ENCODE measurements at regions not wholly inside any gene's neighbourhood (a gene's known extent, or its start where the extent isn't known, plus 50 kb on each side); places are given as distances from the start of the nearest gene placed in this dataset.
"Not testable (repeated sequence)": the region's sequence is repeated elsewhere in the genome, so short reads cannot be mapped to it uniquely, and the experiment has no call there.

DNA sequence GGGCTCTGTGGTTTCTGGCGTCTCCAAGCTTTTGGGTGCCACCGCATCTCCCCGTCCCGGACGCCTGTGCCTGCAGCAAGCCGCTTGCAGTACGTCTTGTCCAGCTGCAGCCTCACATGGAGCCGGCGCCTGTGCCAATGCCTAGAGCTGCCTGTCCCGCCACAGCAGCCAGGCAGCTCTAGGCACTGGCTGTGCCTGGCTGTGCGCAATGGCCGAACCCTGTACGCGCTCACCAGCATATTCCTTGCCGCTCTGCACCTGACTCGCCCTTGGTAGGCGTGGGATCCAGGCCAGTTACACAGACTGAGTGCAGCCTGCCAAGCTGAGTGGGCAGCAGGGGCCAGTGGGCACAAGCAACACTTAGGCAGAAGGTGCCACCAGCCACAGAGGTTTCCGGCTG is 381.2 kb upstream of the SORCS1 start:
- Mint-ChIP-seq H3K4me3 (no peak overlapping the region), H3K9me3 (peaks cover 14% of the 10 kb centered on the region), H3K27ac (no peak overlapping the region), H3K27me3 (no peaks in the 10 kb centered on the region), H3K36me3 (ENCODE audit: low read depth) (no peaks in the 10 kb centered on the region), H3K4me1 (no peaks in the 10 kb centered on the region)
- DNase-seq = no peak
- ChIA-PET CTCF (no interaction called here), POLR2A (no interaction called here)

- Mint-ChIP-seq H3K27me3 (no peaks in the 10 kb centered on the region), H3K27ac (no peak overlapping the region), H3K9me3 (peaks cover 14% of the 10 kb centered on the region), H3K4me1 (no peaks in the 10 kb centered on the region), H3K36me3 (ENCODE audit: low read depth) (no peaks in the 10 kb centered on the region), H3K4me3 (no peak overlapping the region)
- POLR2A ChIA-PET = no interaction called here
- CTCF ChIA-PET = no interaction called here
- no peak for DNase-seq
These were observed 380.4 kb upstream of the SORCS1 start for GRCh38 chr10:107544706-107545520.

DNA sequence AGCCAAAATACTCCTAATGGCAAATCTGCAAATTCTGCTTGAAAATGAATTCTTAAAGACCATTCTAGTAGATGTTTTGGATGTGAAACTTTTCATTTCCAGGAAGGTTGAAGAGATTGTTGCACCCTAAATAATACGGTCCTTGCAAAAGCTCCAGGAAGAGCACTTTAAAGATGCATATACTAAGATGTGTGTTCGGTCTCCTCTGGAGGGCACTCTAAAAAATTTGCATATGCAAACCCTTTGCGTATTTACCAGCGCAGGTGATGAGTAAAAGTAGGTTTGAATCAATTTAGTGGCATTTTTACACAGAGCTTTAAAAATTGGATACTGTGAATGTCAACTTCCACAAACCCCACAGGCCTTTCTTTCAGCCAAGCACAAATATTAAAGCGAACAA is 378.1 kb upstream of the SORCS1 start:
- no peak for DNase-seq
- peaks cover 3% of the 10 kb centered on the region for H3K9me3 Mint-ChIP-seq
- CTCF ChIA-PET = no interaction called here
- POLR2A ChIA-PET = no interaction called here
- no peak overlapping the region for H3K27ac Mint-ChIP-seq
- H3K27me3 Mint-ChIP-seq = no peaks in the 10 kb centered on the region
- H3K36me3 Mint-ChIP-seq (ENCODE audit: low read depth) = no peaks in the 10 kb centered on the region
- no peak overlapping the region for H3K4me3 Mint-ChIP-seq
- no peaks in the 10 kb centered on the region for H3K4me1 Mint-ChIP-seq

DNA sequence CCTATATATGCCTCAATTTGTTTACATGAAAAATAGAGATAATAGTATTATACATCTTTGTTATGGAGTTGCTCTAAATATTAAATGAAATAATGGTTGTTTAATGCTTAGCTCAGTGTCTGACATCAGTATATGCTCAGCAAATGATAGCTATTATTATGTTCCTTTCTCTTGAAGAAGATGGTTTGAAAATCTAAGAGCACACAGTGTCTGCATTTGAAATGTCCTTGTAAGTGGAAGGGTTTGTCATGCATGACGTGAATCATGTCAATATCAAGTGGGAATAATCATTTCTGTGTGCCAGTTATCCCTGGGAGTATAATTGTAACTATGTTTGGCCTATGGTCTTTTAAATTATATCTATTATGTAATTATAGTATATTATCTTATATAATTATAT is 377.5 kb upstream of the SORCS1 start:
- ChIA-PET CTCF (no interaction called here), POLR2A (no interaction called here)
- H3K27ac Mint-ChIP-seq = no peak overlapping the region

DNA sequence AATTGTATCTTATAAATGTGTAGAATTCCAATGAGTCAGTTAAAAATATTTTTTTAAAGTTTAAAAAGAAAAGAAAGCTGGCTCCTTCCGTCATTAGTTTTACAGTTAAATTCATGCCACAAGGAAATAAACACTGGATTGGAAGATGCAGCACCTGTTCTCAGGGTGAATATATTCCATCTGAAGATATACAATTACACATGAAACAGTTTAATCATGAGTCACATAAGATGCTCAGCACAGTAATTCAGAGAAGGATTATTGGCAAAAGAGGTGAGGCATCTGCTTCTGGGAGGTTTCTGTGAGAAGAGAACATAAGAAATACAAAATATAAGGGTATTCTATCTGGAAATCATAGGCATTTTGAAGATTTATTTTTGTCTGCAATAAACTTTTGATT is 376.5 kb upstream of the SORCS1 start:
- no peaks in the 10 kb centered on the region for H3K36me3 Mint-ChIP-seq (ENCODE audit: low read depth)
- ChIA-PET CTCF (no interaction called here), POLR2A (no interaction called here)
- no peak overlapping the region for H3K27ac Mint-ChIP-seq
- H3K27me3 Mint-ChIP-seq = no peaks in the 10 kb centered on the region
- no peak for DNase-seq
- H3K4me3 Mint-ChIP-seq = no peak overlapping the region
- H3K4me1 Mint-ChIP-seq = no peaks in the 10 kb centered on the region
- H3K9me3 Mint-ChIP-seq = peaks cover 7% of the 10 kb centered on the region

More for the DNA sequence above, 377.5 kb upstream of the SORCS1 start:
- no peaks in the 10 kb centered on the region for H3K36me3 Mint-ChIP-seq (ENCODE audit: low read depth)
- DNase-seq = no peak
- H3K4me1 Mint-ChIP-seq = no peaks in the 10 kb centered on the region
- H3K27me3 Mint-ChIP-seq = no peaks in the 10 kb centered on the region
- peaks cover 8% of the 10 kb centered on the region for H3K9me3 Mint-ChIP-seq
- H3K4me3 Mint-ChIP-seq = no peak overlapping the region

DNA sequence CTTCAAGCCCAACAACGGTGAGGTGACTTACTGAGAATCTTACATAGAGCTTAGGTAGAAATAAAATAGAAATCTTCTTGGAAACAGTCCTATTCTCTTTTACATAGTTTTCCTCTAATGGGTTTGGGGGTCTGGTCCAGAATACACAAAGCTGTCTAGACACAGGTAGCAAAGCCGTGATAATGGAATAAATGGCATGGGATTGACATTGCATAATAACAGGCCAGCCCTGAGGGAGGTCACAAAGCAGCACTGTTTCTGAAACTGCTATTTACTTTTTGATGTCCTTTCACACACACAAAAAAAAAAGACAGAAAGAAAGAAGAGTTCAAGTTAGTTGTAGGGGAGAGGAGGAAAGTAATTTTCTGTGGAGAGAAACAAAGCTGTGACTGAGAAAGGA is 364.8 kb upstream of the SORCS1 start:
- Mint-ChIP-seq H3K27me3 (no peaks in the 10 kb centered on the region), H3K4me1 (no peaks in the 10 kb centered on the region)

GRCh38 chr10:107520348-107520747 is 355.8 kb upstream of the SORCS1 start:
- peaks cover 20% of the 10 kb centered on the region for H3K9me3 Mint-ChIP-seq
- H3K36me3 Mint-ChIP-seq (ENCODE audit: low read depth) = no peaks in the 10 kb centered on the region
- no peak for DNase-seq
- CTCF ChIA-PET = no interaction called here
- no peaks in the 10 kb centered on the region for H3K4me1 Mint-ChIP-seq
- H3K27ac Mint-ChIP-seq = no peak overlapping the region
- POLR2A ChIA-PET = no interaction called here
- no peak overlapping the region for H3K4me3 Mint-ChIP-seq
- H3K27me3 Mint-ChIP-seq = no peaks in the 10 kb centered on the region

More for the DNA sequence above, 364.8 kb upstream of the SORCS1 start:
- no peak overlapping the region for H3K4me3 Mint-ChIP-seq
- POLR2A ChIA-PET = no interaction called here
- H3K27ac Mint-ChIP-seq = no peak overlapping the region
- no peak for DNase-seq
- H3K36me3 Mint-ChIP-seq (ENCODE audit: low read depth) = no peaks in the 10 kb centered on the region
- CTCF ChIA-PET = no interaction called here
- H3K9me3 Mint-ChIP-seq = peaks cover 10% of the 10 kb centered on the region

GRCh38 chr10:107517811-107518210 is 353.3 kb upstream of the SORCS1 start:
- Mint-ChIP-seq H3K4me1 (no peaks in the 10 kb centered on the region), H3K27ac (no peak overlapping the region), H3K27me3 (no peaks in the 10 kb centered on the region), H3K36me3 (ENCODE audit: low read depth) (no peaks in the 10 kb centered on the region), H3K9me3 (peaks cover 20% of the 10 kb centered on the region), H3K4me3 (no peak overlapping the region)
- ChIA-PET POLR2A (no interaction called here), CTCF (no interaction called here)
- no peak for DNase-seq

DNA sequence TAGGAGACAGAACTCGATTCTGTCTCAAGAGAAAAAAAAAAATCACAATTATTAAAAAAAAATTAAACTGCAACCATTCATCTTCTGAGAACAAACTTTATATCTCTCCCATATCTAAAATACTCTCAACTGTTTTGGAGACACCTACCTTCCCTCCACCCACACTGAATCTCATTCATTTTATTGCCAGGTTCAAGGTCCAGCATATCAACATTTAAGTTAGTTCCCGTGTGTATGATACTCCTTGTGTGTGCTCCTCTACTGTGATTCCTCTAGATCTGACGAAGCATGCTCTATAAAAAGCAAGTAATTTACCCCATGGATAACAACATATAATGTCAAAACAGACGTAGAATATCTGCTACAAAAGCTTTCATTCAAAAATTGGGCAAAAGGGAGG is 351.8 kb upstream of the SORCS1 start:
- Mint-ChIP-seq H3K9me3 (peaks cover 24% of the 10 kb centered on the region), H3K36me3 (ENCODE audit: low read depth) (no peaks in the 10 kb centered on the region), H3K4me1 (no peaks in the 10 kb centered on the region), H3K27ac (no peak overlapping the region), H3K4me3 (no peak overlapping the region), H3K27me3 (no peaks in the 10 kb centered on the region)
- ChIA-PET CTCF (interaction anchor here (0.7 kb wide), 1 partner anchor 1743 kb away, joined by 3 read pairs; no protein-coding TSS in a partner anchor), POLR2A (no interaction called here)
- no peak for DNase-seq

DNA sequence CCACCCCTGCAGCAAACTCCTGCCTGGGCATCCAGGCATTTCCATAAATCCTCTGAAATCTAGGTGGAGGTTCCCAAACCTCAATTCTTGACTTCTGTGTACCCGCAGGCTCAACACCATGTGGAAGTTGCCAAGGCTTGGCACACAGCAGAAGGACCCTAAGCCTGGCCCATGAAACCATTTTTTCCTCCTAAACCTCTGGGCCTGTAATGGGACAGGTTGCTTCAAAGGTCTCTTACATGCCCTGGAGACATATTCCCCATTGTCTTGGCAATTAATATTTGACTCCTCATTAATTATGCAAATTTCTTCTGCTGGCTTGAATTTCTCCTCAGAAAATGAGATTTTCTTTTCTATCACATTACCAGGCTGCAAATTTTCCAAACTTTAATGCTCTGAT is 339.5 kb upstream of the SORCS1 start:
- H3K4me3 Mint-ChIP-seq; H3K27ac Mint-ChIP-seq; CTCF ChIA-PET; DNase-seq; H3K27me3 Mint-ChIP-seq; H3K36me3 Mint-ChIP-seq (ENCODE audit: low read depth); H3K4me1 Mint-ChIP-seq; POLR2A ChIA-PET: not testable (repeated sequence)
- H3K9me3 Mint-ChIP-seq = peaks cover 17% of the 10 kb centered on the region

DNA sequence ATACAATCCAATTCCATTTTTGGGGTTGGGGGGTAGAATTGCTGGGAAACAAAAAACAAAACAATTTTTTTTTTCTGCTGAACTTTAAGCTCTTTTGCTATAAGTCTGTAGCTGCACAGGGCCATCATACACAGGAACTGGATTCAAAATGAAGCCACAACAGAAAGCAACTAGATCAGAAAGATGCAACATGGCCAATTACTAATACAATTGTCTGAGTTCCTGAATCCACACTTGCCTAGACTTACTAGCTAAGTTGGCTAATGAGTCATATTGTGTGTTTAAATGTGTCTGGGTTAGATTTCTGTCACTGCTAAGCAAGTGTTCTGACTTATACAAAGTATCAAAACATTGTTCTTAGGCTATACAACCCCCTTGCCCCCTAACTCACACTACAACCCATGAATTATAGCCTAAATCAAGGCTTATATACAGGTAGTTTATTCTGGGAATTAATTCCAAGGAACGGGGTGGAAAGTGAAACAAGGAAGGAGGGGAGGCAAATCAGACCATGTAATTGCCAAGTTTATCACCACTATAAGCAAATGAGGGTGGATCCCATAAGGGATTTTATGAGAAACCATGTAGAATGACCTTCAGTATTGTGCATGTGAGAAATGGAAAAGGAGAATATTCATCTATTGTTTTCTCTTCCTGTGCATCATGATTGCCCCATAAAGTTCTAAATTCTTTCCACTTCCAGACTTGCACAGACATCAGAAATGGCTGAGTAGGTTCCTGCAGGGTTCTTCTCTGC is 337.9 kb upstream of the SORCS1 start:
- no peak for DNase-seq
- H3K4me1 Mint-ChIP-seq = no peaks in the 10 kb centered on the region
- H3K27me3 Mint-ChIP-seq = no peaks in the 10 kb centered on the region
- H3K4me3 Mint-ChIP-seq = no peak overlapping the region
- H3K9me3 Mint-ChIP-seq = peaks cover 14% of the 10 kb centered on the region
- ChIA-PET POLR2A (no interaction called here), CTCF (no interaction called here)
- H3K27ac Mint-ChIP-seq = no peak overlapping the region
- H3K36me3 Mint-ChIP-seq (ENCODE audit: low read depth) = no peaks in the 10 kb centered on the region

DNA sequence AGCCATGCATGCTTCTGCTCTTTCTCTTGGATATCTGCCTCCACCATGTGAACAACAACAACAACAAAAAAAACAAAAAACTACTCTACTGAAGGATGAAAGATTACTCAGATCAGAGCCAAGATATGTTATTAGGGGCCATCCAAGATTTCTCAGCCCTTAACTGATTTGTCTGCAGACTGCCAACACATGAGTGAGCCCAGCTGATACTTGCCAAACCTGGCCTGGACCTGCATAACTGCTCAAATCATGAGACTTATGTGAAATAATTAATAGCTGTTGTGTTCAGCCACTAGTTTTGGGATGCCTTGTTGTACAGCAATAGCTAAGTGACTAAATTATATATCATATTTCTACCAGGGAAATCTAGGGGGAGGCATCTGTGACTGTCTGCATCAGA is 334.5 kb upstream of the SORCS1 start:
- CTCF ChIA-PET = no interaction called here
- Mint-ChIP-seq H3K27me3 (no peaks in the 10 kb centered on the region), H3K4me1 (no peaks in the 10 kb centered on the region), H3K27ac (no peak overlapping the region), H3K36me3 (ENCODE audit: low read depth) (no peaks in the 10 kb centered on the region), H3K9me3 (peaks cover 16% of the 10 kb centered on the region), H3K4me3 (no peak overlapping the region)
- POLR2A ChIA-PET = no interaction called here
- no peak for DNase-seq

GRCh38 chr10:107497024-107497423 is 332.5 kb upstream of the SORCS1 start:
- DNase-seq = no peak
- H3K4me3 Mint-ChIP-seq = no peak overlapping the region
- ChIA-PET POLR2A (no interaction called here), CTCF (no interaction called here)
- no peaks in the 10 kb centered on the region for H3K27me3 Mint-ChIP-seq
- peaks cover 15% of the 10 kb centered on the region for H3K9me3 Mint-ChIP-seq
- H3K4me1 Mint-ChIP-seq = no peaks in the 10 kb centered on the region
- no peak overlapping the region for H3K27ac Mint-ChIP-seq
- no peaks in the 10 kb centered on the region for H3K36me3 Mint-ChIP-seq (ENCODE audit: low read depth)

DNA sequence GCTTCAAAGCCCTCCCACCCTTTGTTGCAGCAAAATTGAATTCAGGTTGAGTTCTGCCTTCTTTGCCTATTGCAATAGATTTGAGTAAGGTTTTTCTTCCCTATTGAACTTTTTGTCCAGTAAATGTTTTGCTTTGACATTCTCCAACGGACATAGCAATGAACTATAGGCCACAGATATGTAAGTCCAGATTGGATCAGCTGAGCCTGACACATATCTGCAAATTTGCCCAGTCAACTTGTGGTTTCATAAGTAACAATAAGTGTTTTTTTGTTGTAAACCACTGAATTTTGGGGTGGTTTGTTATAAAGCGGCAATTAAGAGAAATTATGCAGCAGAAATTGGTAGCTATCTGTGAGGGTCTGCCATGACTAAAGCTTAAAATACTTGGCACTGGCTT is 332.1 kb upstream of the SORCS1 start:
- Mint-ChIP-seq H3K27ac (no peak overlapping the region), H3K36me3 (ENCODE audit: low read depth) (no peaks in the 10 kb centered on the region), H3K4me1 (no peaks in the 10 kb centered on the region), H3K27me3 (no peaks in the 10 kb centered on the region), H3K4me3 (no peak overlapping the region), H3K9me3 (peaks cover 15% of the 10 kb centered on the region)
- POLR2A ChIA-PET = no interaction called here
- no peak for DNase-seq
- CTCF ChIA-PET = no interaction called here
